Stimulated activated CD4-positive, alpha-beta T cell treated with anti-CD3 and anti-CD28 coated beads, TNF-alpha, amount 100 ng/mL, for 1 hour (primary cell): ENCODE measurements at regions not wholly inside any gene's neighbourhood (a gene's known extent, or its start where the extent isn't known, plus 50 kb on each side); places are given as distances from the start of the nearest gene placed in this dataset.
A peak's percentile ranks its signal among the peaks of the same experiment; 100 is the strongest.

Experiments used
- DNase-seq, 3 donors: peaks; one replicate each; pipeline ENCODE4 v3.0.0-alpha.2; 2020; ENCODE audit warnings: low read depth in 3 of 3, low spot score in 1 of 3

GRCh38 chr2:44825702-44826101 lies 115.8 kb upstream of the SIX3 start:
- DNase-seq: no peak

GRCh38 chr2:44826601-44827000 lies 114.9 kb upstream of the SIX3 start:
- no peak for DNase-seq

- no peak for DNase-seq
Observed at GRCh38 chr2:44829771-44830170, 111.7 kb upstream of the SIX3 start.

GRCh38 chr2:44833171-44834069 lies 108.1 kb upstream of the SIX3 start:
- no peak for DNase-seq

- DNase-seq: no peak
Observed at GRCh38 chr2:44834656-44835055, 106.8 kb upstream of the SIX3 start.

- peak in 1 of 3 donors; percentile 2 for DNase-seq
Observed at GRCh38 chr2:44836174-44836573, 105.3 kb upstream of the SIX3 start.

GRCh38 chr2:44836916-44837315 lies 104.6 kb upstream of the SIX3 start:
- DNase-seq: no peak

GRCh38 chr2:44838116-44838790 lies 103.2 kb upstream of the SIX3 start:
- no peak for DNase-seq

GRCh38 chr2:44839370-44839769 lies 102.1 kb upstream of the SIX3 start:
- DNase-seq: no peak

GRCh38 chr2:44839771-44840502 lies 101.6 kb upstream of the SIX3 start:
- DNase-seq: no peak

- DNase-seq: no peak
Observed at GRCh38 chr2:44840503-44840850, 101.0 kb upstream of the SIX3 start.

- DNase-seq: no peak
Observed at GRCh38 chr2:44843086-44843485, 98.4 kb upstream of the SIX3 start.

GRCh38 chr2:44843641-44844310 lies 97.7 kb upstream of the SIX3 start:
- DNase-seq: no peak

GRCh38 chr2:44844651-44845270 lies 96.7 kb upstream of the SIX3 start:
- no peak for DNase-seq

GRCh38 chr2:44848026-44848425 lies 93.5 kb upstream of the SIX3 start:
- DNase-seq: no peak

- DNase-seq: no peak
Observed at GRCh38 chr2:44850016-44850415, 91.5 kb upstream of the SIX3 start.

GRCh38 chr2:44851518-44851917 lies 90.0 kb upstream of the SIX3 start:
- no peak for DNase-seq

- DNase-seq: no peak
Observed at GRCh38 chr2:44852594-44852993, 88.9 kb upstream of the SIX3 start.

GRCh38 chr2:44859337-44859736 lies 82.2 kb upstream of the SIX3 start:
- DNase-seq: no peak

- no peak for DNase-seq
Observed at GRCh38 chr2:44866152-44866551, 75.3 kb upstream of the SIX3 start.

- DNase-seq: no peak
Observed at GRCh38 chr2:44869761-44870160, 71.7 kb upstream of the SIX3 start.
